Body of pancreas (tissue), 4 donors: ENCODE measurements at regions not wholly inside any gene's neighbourhood (a gene's known extent, or its start where the extent isn't known, plus 50 kb on each side); places are given as distances from the start of the nearest gene placed in this dataset.
"Not testable (repeated sequence)": the region's sequence is repeated elsewhere in the genome, so short reads cannot be mapped to it uniquely, and the experiment has no call there.

Experiments used
- CTCF ChIP-seq, 7 experiments: fragments of 450-650 bp in 4 of 7; fragments of 200-600 bp in 3 of 7; sonication (generic) in 3 of 7; IDR thresholded peaks; one replicate each; pipeline ENCODE4 v1.5.1; 2016 to 2019; ENCODE audit warnings: antibody characterized with exemption in 7 of 7
- POLR2A ChIP-seq, 3 donors: fragments of 450-650 bp; IDR thresholded peaks; one replicate each; pipeline ENCODE4 v1.6.1; 2016; ENCODE audit warnings: antibody characterized with exemption in 3 of 3, mild to moderate bottlenecking in 2 of 3

- TF ChIP-seq POLR2A, CTCF (IDR thresholded peaks at IDR 0.05): not testable (repeated sequence)
Measured at GRCh38 chr16:33027941-33028340, 166.1 kb upstream of the TP53TG3C start.
